ENCODE measurements at regions not wholly inside any gene's neighbourhood (a gene's known extent, or its start where the extent isn't known, plus 50 kb on each side); places are given as distances from the start of the nearest gene placed in this dataset.

DNA sequence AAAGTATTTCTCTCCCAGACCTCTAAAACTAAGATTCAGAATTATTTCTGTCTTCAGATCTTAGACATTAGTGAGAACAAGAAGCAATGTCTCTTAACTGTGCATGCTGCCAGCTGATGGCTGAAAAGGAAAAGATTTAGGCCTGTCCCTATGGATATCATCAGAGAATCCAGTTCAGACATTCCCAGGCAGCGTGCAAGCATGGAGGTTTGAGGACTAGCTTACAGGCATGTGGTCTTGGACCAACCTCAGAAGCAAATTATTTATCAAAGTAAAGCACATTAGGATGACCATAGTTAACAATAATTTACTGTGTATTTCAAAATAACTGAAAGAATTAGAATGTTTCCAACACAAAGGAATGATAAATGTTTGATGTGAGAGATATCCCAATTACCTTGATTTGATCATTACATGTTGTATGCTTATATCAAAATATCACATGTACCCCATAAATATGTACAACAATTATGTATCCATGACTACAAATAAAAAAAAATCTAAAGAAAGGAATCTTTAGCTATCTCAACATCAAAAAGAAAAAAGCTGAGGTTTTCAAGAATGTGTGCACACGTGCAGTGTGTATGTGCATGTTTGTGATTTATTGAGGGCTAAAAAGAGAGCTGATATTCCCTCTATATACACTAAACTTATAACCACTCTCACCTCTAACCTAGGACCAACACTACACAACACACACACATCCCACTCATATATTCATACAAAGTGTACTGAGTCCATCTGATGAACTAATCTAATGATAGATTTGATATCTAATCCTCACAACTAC lies 108.9 kb upstream of the THBS1 start:
- DNase-seq = no peak
- TF ChIP-seq EP300 (IDR thresholded peaks at IDR 0.05; ENCODE audit: low read depth) = no peak
- TF ChIP-seq, protein P1, sequence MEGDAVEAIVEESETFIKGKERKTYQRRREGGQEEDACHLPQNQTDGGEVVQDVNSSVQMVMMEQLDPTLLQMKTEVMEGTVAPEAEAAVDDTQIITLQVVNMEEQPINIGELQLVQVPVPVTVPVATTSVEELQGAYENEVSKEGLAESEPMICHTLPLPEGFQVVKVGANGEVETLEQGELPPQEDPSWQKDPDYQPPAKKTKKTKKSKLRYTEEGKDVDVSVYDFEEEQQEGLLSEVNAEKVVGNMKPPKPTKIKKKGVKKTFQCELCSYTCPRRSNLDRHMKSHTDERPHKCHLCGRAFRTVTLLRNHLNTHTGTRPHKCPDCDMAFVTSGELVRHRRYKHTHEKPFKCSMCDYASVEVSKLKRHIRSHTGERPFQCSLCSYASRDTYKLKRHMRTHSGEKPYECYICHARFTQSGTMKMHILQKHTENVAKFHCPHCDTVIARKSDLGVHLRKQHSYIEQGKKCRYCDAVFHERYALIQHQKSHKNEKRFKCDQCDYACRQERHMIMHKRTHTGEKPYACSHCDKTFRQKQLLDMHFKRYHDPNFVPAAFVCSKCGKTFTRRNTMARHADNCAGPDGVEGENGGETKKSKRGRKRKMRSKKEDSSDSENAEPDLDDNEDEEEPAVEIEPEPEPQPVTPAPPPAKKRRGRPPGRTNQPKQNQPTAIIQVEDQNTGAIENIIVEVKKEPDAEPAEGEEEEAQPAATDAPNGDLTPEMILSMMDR (IDR thresholded peaks at IDR 0.05) = no peak
- no peak for TF ChIP-seq POLR2AphosphoS5 (IDR thresholded peaks at IDR 0.05)
- no peak for TF ChIP-seq POLR2A (IDR thresholded peaks at IDR 0.05)
- Histone ChIP-seq H3K9me3 (no peaks in the 10 kb centered on the region), H3K36me3 (no peaks in the 10 kb centered on the region), H3K27me3 (no peaks in the 10 kb centered on the region), H3K27ac (peak overlapping the region; percentile 82 to 92 (median 85)), H3K4me3 (no peak overlapping the region), H3K4me1 (peaks cover 4 to 22% (median 9%) of the 10 kb centered on the region in 4 donors)
- in situ Hi-C loops (cut with MboI; ENCODE audit: low pct_ligation_motif_present in 1 of 4, low pct_unique_long_range_greater_than_20kb in 1 of 4, low sequenced_read_pairs in 3 of 4) = loop anchor here in 1 of 4 donors (10.0 kb wide), 1 partner anchor 297 kb away; no protein-coding TSS in a partner anchor
- intact Hi-C loops (cut with DNase I; ENCODE audit: low total_unique reads) = loop anchor here (5.0 kb wide), 1 partner anchor 110 kb away; the partner anchor contains the start of gene THBS1
- WGBS, 2 donors (ENCODE audit: low coverage in 1 of 2) = 63 to 85% methylated on average over 2 of the region's 2 CpGs

DNA sequence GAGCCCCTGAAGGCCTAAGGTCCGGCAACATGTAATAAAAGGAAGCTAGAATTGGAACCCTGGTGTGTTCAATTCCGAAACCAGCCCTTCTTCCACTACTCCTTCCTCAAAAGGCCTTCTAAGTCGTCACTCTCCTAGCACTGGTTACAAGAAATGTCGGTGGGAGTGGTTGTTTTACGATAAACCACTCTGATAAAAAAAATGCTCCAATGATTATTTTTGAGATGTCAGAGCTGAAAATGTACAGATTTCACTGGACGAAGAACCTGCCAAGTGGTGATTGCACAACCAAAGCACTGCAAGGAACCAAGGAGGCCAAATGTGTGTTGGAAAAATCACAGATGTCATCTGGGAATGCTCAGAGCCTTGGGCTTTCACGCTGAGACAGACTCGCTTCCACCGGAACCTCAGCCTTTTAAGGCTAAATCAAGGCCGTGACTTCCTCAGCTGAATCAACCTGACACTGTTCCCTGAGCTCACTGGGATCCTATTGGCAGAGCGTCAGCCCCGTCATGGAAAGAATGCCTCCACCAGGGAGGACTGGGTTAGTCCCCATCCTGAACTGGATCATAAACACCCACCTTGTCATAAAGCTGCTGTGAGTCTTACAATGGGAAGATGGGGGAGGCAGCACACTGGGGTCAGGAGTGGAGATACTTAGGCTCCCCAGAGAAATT lies 108.1 kb upstream of the THBS1 start:
- peak; percentile 81 for DNase-seq
- peaks cover 4 to 22% (median 9%) of the 10 kb centered on the region in 4 donors for H3K4me1 ChIP-seq
- no peaks in the 10 kb centered on the region for H3K36me3 ChIP-seq
- no peak overlapping the region for H3K4me3 ChIP-seq
- TF ChIP-seq POLR2A (IDR thresholded peaks at IDR 0.05) (no peak), EP300 (IDR thresholded peaks at IDR 0.05; ENCODE audit: low read depth) (peak; percentile 97), POLR2AphosphoS5 (IDR thresholded peaks at IDR 0.05) (peak; percentile 97 to 99 (median 97))
- no peaks in the 10 kb centered on the region for H3K27me3 ChIP-seq
- peak overlapping the region; percentile 82 to 92 (median 85) for H3K27ac ChIP-seq
- in situ Hi-C loops (cut with MboI; ENCODE audit: low pct_ligation_motif_present in 1 of 4, low pct_unique_long_range_greater_than_20kb in 1 of 4, low sequenced_read_pairs in 3 of 4) (loop anchor here in 1 of 4 donors (10.0 kb wide), 1 partner anchor 298 kb away; no protein-coding TSS in a partner anchor), intact Hi-C loops (cut with DNase I; ENCODE audit: low total_unique reads) (loop anchor here (5.0 kb wide), 1 partner anchor 110 kb away; the partner anchor contains the start of gene THBS1)
- WGBS, 2 donors (ENCODE audit: low coverage in 1 of 2) = 54% methylated on average over 7 to 12 of the region's 12 CpGs
- no peaks in the 10 kb centered on the region for H3K9me3 ChIP-seq

DNA sequence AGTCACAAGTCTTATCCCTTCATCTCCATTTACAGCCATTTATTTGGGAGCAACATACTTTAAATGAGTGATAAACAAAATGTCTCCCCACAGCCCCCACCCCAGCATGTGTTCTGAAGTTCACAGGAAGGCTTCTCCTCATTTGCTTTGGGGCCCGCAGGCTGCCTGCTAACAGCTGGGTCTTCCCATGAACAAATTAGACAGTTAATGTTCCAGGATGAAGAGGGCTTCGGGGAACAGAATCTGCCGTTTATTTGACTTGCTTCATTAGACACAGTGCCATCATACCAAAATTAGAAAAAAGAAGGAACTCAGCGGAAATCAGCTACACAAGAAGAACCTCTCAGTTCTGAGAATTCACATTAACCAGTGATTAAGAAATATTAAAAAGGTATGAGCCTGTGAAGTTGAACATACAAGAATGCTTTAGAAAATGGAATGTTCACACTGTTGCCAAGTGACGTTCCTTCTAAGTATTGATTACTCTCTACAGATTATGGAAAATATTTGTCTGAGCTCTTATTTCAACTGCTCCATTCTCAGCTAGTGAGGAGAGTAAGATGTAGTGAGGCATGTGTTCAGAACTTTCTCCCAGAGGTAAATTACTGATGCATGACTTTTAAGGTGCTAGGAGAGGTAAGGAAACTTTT lies 107.5 kb upstream of the THBS1 start:
- intact Hi-C loops (cut with DNase I; ENCODE audit: low total_unique reads) (loop anchor here (5.0 kb wide), 1 partner anchor 109 kb away; the partner anchor contains the start of gene THBS1), in situ Hi-C loops (cut with MboI; ENCODE audit: low pct_ligation_motif_present in 1 of 4, low pct_unique_long_range_greater_than_20kb in 1 of 4, low sequenced_read_pairs in 3 of 4) (loop anchor here in 1 of 4 donors (10.0 kb wide), 1 partner anchor 299 kb away; no protein-coding TSS in a partner anchor)
- 52 to 59% methylated on average over 2 to 5 of the region's 5 CpGs for WGBS, 2 donors (ENCODE audit: low coverage in 1 of 2)
- Histone ChIP-seq H3K4me1 (peaks cover 4 to 22% (median 9%) of the 10 kb centered on the region in 4 donors), H3K27ac (peak overlapping the region; percentile 82 to 92 (median 85)), H3K36me3 (no peaks in the 10 kb centered on the region), H3K9me3 (no peaks in the 10 kb centered on the region), H3K27me3 (no peaks in the 10 kb centered on the region), H3K4me3 (no peak overlapping the region)
- TF ChIP-seq POLR2A (IDR thresholded peaks at IDR 0.05) = no peak
- no peak for TF ChIP-seq EP300 (IDR thresholded peaks at IDR 0.05; ENCODE audit: low read depth)
- no peak for TF ChIP-seq POLR2AphosphoS5 (IDR thresholded peaks at IDR 0.05)
- TF ChIP-seq, protein P1 (IDR thresholded peaks at IDR 0.05) = no peak
- DNase-seq = no peak

DNA sequence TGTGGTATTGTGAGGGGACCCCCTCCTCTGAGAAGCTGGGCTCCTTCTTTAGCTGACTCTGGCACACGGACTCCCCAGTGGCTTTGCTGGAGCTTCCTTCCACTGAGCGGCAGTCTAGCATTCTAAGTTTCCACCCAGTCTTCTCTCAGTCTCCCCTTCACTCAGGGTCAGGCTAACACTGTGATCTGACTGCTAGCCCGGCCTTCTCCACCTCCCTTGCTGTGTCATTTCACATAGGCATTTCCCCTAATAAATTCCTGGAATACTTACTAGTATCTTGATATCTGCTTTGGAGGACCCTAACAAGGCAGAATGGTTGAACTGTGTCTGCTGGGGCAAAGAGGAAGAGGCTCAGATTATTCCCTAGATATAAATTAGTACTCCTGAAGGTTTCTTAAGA lies 106.2 kb upstream of the THBS1 start:
- no peaks in the 10 kb centered on the region for H3K9me3 ChIP-seq
- peaks cover 4 to 34% (median 9%) of the 10 kb centered on the region in 4 donors for H3K4me1 ChIP-seq
- WGBS, 2 donors (ENCODE audit: low coverage in 1 of 2) = 86 to 100% methylated on average over 2 to 3 of the region's 3 CpGs
- in situ Hi-C loops (cut with MboI; ENCODE audit: low pct_ligation_motif_present in 1 of 4, low pct_unique_long_range_greater_than_20kb in 1 of 4, low sequenced_read_pairs in 3 of 4) = loop anchor here in 1 of 4 donors (10.0 kb wide), 1 partner anchor 300 kb away; no protein-coding TSS in a partner anchor
- intact Hi-C loops (cut with DNase I; ENCODE audit: low total_unique reads) = loop anchor here (5.0 kb wide), 1 partner anchor 108 kb away; the partner anchor contains the start of gene THBS1
- no peak overlapping the region for H3K4me3 ChIP-seq
- TF ChIP-seq EP300 (IDR thresholded peaks at IDR 0.05; ENCODE audit: low read depth) = no peak
- no peak for TF ChIP-seq POLR2AphosphoS5 (IDR thresholded peaks at IDR 0.05)
- TF ChIP-seq POLR2A (IDR thresholded peaks at IDR 0.05) = no peak
- TF ChIP-seq, protein P1 (IDR thresholded peaks at IDR 0.05) = no peak
- no peaks in the 10 kb centered on the region for H3K36me3 ChIP-seq
- no peaks in the 10 kb centered on the region for H3K27me3 ChIP-seq
- DNase-seq = no peak
- H3K27ac ChIP-seq = peak overlapping the region; percentile 82 to 92 (median 85)

All from transverse colon (tissue), 4 donors.